GM23248 (cell line): ENCODE measurements at regions not wholly inside any gene's neighbourhood (a gene's known extent, or its start where the extent isn't known, plus 50 kb on each side); places are given as distances from the start of the nearest gene placed in this dataset.
"Not testable (repeated sequence)": the region's sequence is repeated elsewhere in the genome, so short reads cannot be mapped to it uniquely, and the experiment has no call there.

Source experiments
- DNase-seq: peaks from one replicate; pipeline ENCODE4 v3.0.0-alpha.2; 2015
- H2AFZ ChIP-seq: fragments of 200-600 bp; sonication (generic); 2 replicates; pipeline ENCODE4 v1.6.1; 2016; ENCODE audit warnings: antibody characterized with exemption
- H3F3A ChIP-seq: fragments of 200-600 bp; sonication (generic); 2 replicates; pipeline ENCODE4 v1.6.1; 2016; ENCODE audit warnings: mild to moderate bottlenecking, antibody characterized with exemption, mixed run types; ENCODE audit not compliant: insufficient read depth
- H3K27ac ChIP-seq: fragments of 200-600 bp; sonication (generic); 2 replicates; pipeline ENCODE4 v1.5.1; 2016; ENCODE audit warnings: mild to moderate bottlenecking
- H3K27me3 ChIP-seq: fragments of 200-600 bp; sonication (generic); replicated peaks from 2 replicates; pipeline ENCODE4 v1.6.1; 2016; ENCODE audit warnings: mild to moderate bottlenecking; ENCODE audit not compliant: insufficient read depth
- H3K36me3 ChIP-seq: fragments of 200-600 bp; sonication (generic); 2 replicates; pipeline ENCODE4 v1.6.1; 2016; ENCODE audit warnings: low read depth, mild to moderate bottlenecking
- H3K4me1 ChIP-seq: fragments of 200-600 bp; sonication (generic); 2 replicates; pipeline ENCODE4 v1.6.1; 2016; ENCODE audit warnings: mild to moderate bottlenecking; ENCODE audit not compliant: insufficient read depth
- H3K4me2 ChIP-seq: fragments of 200-600 bp; sonication (generic); one replicate; pipeline ENCODE4 v1.6.1; 2016; ENCODE audit warnings: mild to moderate bottlenecking; ENCODE audit not compliant: unreplicated experiment
- H3K4me3 ChIP-seq: fragments of 200-600 bp; sonication (generic); 2 replicates; pipeline ENCODE4 v1.5.1; 2016; ENCODE audit warnings: mild to moderate bottlenecking
- H3K79me2 ChIP-seq: fragments of 200-600 bp; sonication (generic); 2 replicates; pipeline ENCODE4 v1.6.1; 2016; ENCODE audit warnings: mild to moderate bottlenecking; ENCODE audit not compliant: insufficient read depth
- H3K9ac ChIP-seq: fragments of 200-600 bp; sonication (generic); 2 replicates; pipeline ENCODE4 v1.6.1; 2016; ENCODE audit warnings: mild to moderate bottlenecking
- H3K9me2 ChIP-seq: fragments of 200-600 bp; sonication (generic); 2 replicates; pipeline ENCODE4 v1.6.1; 2016; ENCODE audit warnings: mixed run types, mild to moderate bottlenecking, moderate library complexity; ENCODE audit not compliant: insufficient read depth
- H3K9me3 ChIP-seq: fragments of 200-600 bp; sonication (generic); one replicate; pipeline ENCODE4 v1.6.1; 2017; ENCODE audit warnings: low read depth
- H4K20me1 ChIP-seq: fragments of 200-600 bp; sonication (generic); 2 replicates; pipeline ENCODE4 v1.6.0; 2016; ENCODE audit not compliant: insufficient read depth
- EZH2 ChIP-seq: fragments of 200-600 bp; sonication (generic); IDR thresholded peaks from 2 replicates; pipeline ENCODE4 v1.6.1; 2018; ENCODE audit warnings: antibody characterized with exemption, mild to moderate bottlenecking; ENCODE audit not compliant: insufficient read depth, poor library complexity, severe bottlenecking
- EZH2phosphoT487 ChIP-seq: fragments of 200-600 bp; sonication (generic); IDR thresholded peaks from 2 replicates; pipeline ENCODE4 v1.6.1; 2018; ENCODE audit warnings: antibody characterized with exemption, moderate library complexity, mild to moderate bottlenecking, low read depth; ENCODE audit not compliant: insufficient read depth
- WGBS, 2 experiments: methylation state at CpG; one replicate each; pipeline ENCODE4 v1.1.6; 2015 to 2017; ENCODE audit warnings: low lambda C conversion rate in 2 of 2, low coverage in 1 of 2; ENCODE audit errors: missing lambda C conversion rate in 2 of 2; 5-methylcytosine and 5-hydroxymethylcytosine counted together
- in situ Hi-C: fragments of 300-500 bp; cut with MboI; formaldehyde crosslinking; loops from 2 replicates; pipeline ENCODE4 v1.15.0; 2020

DNA sequence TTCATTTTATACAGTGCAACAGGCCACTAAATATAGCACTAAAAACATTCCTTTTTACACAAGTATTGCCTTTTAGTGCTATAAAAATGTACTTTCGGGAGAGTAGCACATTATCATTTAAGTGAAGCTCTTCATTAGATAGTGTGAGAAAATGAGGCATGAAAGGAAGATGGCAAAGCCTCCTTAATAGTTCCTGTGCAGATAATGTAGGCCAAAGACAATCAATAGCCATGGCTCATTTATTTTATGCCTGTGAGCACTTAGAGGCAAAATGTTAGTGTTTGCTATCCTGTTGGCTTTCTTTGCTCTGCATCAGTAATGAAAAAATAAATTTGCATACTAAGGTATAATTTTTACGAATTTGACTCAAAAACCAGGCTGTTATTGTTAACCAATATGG lies 929.5 kb upstream of the C9orf72 start:
- no peak for TF ChIP-seq EZH2
- TF ChIP-seq EZH2phosphoT487, result no peak
- Histone ChIP-seq H3K79me2 (no peaks in the 10 kb centered on the region), H3K36me3 (no peaks in the 10 kb centered on the region), H3K4me3 (no peak overlapping the region), H3K4me1 (no peaks in the 10 kb centered on the region), H4K20me1 (no peaks in the 10 kb centered on the region), H3K4me2 (no peak overlapping the region), H3K9me3 (no peaks in the 10 kb centered on the region), H3K9ac (no peak overlapping the region), H3K27ac (no peak overlapping the region), H2AFZ (no peak overlapping the region), H3F3A (no peaks in the 10 kb centered on the region), H3K9me2 (no peaks in the 10 kb centered on the region), H3K27me3 (no peaks in the 10 kb centered on the region)
- in situ Hi-C loops, result no loop called here
- no peak for DNase-seq
- 11 to 12% methylated on average over 2 of the region's 2 CpGs for WGBS, 2 experiments

DNA sequence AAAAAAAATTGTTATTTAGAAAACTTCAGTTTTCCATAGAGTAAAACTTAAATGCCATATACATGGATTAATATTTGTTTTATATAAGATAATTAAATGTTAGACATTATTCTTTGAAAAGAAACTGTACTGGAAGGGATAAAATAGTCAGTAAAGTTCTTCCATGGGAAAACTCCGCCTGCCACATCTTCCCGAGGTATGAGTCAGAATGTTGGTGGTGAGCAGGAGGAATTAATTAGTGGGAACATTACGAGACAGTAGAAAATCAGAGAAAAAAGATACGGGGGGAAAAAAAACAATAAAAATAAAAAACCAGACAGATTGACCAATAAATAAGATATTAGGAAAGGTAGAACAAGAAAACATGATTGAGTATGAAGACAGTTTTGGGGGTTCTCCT lies 930.3 kb upstream of the C9orf72 start:
- Histone ChIP-seq H2AFZ (no peak overlapping the region), H3K27me3 (no peaks in the 10 kb centered on the region), H3K4me2 (no peak overlapping the region), H3K79me2 (no peaks in the 10 kb centered on the region), H3K36me3 (no peaks in the 10 kb centered on the region), H4K20me1 (no peaks in the 10 kb centered on the region), H3K9me2 (no peaks in the 10 kb centered on the region), H3K27ac (no peak overlapping the region), H3K9ac (no peak overlapping the region), H3K4me1 (no peaks in the 10 kb centered on the region), H3K4me3 (no peak overlapping the region), H3K9me3 (no peaks in the 10 kb centered on the region), H3F3A (no peaks in the 10 kb centered on the region)
- WGBS, 2 experiments, result 3 to 9% methylated on average over 4 of the region's 4 CpGs
- TF ChIP-seq EZH2phosphoT487 (no peak), EZH2 (no peak)
- DNase-seq, result peak; percentile 13
- in situ Hi-C loops, result no loop called here

DNA sequence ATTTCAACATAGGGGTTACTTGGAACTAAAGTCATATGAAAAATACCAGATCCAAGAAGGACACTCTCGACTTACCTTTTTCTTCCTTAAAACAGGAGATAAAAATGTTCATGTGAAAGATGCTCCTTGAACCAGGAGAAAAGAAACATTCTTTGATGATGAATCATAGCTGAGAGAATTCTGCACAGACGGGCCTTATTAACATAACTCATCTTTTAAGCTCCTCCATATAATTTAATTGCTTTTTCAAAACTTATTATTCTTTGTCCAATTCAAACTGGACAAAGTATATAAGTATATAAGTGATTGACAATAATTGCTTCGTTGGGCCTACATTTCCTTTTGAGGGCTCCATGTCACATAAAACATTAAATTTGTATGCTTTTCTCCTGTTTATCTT lies 945.2 kb upstream of the C9orf72 start:
- H3F3A ChIP-seq, result no peaks in the 10 kb centered on the region
- no peak overlapping the region for H3K4me2 ChIP-seq
- no peak overlapping the region for H3K4me3 ChIP-seq
- H3K9ac ChIP-seq, result no peak overlapping the region
- H4K20me1 ChIP-seq, result no peaks in the 10 kb centered on the region
- H3K9me3 ChIP-seq, result no peaks in the 10 kb centered on the region
- no peaks in the 10 kb centered on the region for H3K4me1 ChIP-seq
- DNase-seq, result no peak
- H3K79me2 ChIP-seq, result no peaks in the 10 kb centered on the region
- in situ Hi-C loops, result no loop called here
- H3K9me2 ChIP-seq, result no peaks in the 10 kb centered on the region
- no peaks in the 10 kb centered on the region for H3K36me3 ChIP-seq
- H3K27ac ChIP-seq, result no peak overlapping the region
- TF ChIP-seq EZH2, result no peak
- TF ChIP-seq EZH2phosphoT487, result no peak
- no peak overlapping the region for H2AFZ ChIP-seq
- WGBS, 2 experiments, result 9 to 13% methylated on average over 3 of the region's 3 CpGs
- no peaks in the 10 kb centered on the region for H3K27me3 ChIP-seq

DNA sequence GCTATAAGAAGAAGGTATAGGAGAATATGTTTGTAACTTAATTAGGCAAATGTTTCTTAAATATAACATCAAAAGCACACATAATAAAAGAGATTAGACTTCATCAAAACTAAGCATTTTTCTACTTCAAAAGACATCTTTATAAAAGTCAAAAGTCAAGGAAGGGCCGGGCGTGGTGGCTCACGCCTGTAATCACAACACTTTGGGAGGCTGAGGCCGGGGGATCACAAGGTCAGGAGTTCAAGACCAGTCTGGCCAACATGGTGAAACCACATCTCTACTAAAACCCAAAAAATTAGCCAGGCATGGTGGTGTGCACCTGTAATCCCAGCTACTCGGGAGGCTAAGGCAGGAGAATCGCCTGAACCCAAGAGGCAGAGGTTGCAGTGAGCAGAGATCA lies 951.0 kb upstream of the C9orf72 start:
- 23 to 25% methylated on average over 6 of the region's 6 CpGs for WGBS, 2 experiments
- in situ Hi-C loops, H3K9ac ChIP-seq, H3K27me3 ChIP-seq, H3K9me3 ChIP-seq, H3K36me3 ChIP-seq, H3F3A ChIP-seq, H4K20me1 ChIP-seq, H3K27ac ChIP-seq, DNase-seq, H3K79me2 ChIP-seq, H3K4me2 ChIP-seq, H3K9me2 ChIP-seq, H3K4me3 ChIP-seq, H3K4me1 ChIP-seq, H2AFZ ChIP-seq: not testable (repeated sequence)

DNA sequence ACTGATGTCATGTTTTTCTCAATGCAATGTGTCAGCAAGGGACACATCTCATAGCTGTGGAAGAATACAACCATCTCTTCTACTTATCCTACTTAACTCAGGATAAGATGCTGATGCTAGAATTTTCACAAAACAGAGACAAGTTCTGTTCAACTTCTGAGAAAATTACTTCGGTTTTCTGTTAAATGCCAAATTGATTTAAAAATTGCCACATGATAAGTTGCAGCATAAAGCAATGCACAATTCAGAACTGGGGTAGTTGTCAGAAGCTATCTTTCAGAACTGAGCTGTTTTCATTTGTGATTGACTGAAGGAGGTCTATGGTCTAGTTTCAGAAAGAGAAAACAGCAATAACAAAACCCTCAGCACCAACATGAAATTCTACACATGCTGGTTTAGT lies 954.8 kb upstream of the C9orf72 start:
- WGBS, 2 experiments, result 9 to 13% methylated on average over 1 of the region's 1 CpG
- TF ChIP-seq EZH2 (no peak), EZH2phosphoT487 (no peak)
- Histone ChIP-seq H3K79me2 (no peaks in the 10 kb centered on the region), H3K4me1 (no peaks in the 10 kb centered on the region), H3K36me3 (no peaks in the 10 kb centered on the region), H3K27me3 (no peaks in the 10 kb centered on the region), H3K9ac (no peak overlapping the region), H3K9me3 (no peaks in the 10 kb centered on the region), H3K9me2 (no peaks in the 10 kb centered on the region), H3K4me3 (no peak overlapping the region), H3F3A (no peaks in the 10 kb centered on the region), H3K4me2 (no peak overlapping the region), H2AFZ (no peak overlapping the region), H3K27ac (no peak overlapping the region), H4K20me1 (0 out of 2 replicates have a peak, but pooled peaks cover 3% of the 10 kb centered on the region)
- in situ Hi-C loops, result no loop called here
- DNase-seq, result no peak
